Hepatocyte (in vitro differentiated cells): ENCODE measurements at regions not wholly inside any gene's neighbourhood (a gene's known extent, or its start where the extent isn't known, plus 50 kb on each side); places are given as distances from the start of the nearest gene placed in this dataset.

ENCODE experiments used
- DNase-seq: peaks from one replicate; pipeline ENCODE4 v3.0.0-alpha.2; 2016; ENCODE audit warnings: low spot score
- H2AFZ ChIP-seq: fragments of 200-600 bp; sonication (generic); 2 replicates; pipeline ENCODE4 v1.6.0; 2016; ENCODE audit warnings: antibody characterized with exemption, mild to moderate bottlenecking
- H3K27ac ChIP-seq: fragments of 200-600 bp; sonication (generic); 2 replicates; pipeline ENCODE4 v1.5.1; 2016; ENCODE audit warnings: mild to moderate bottlenecking
- H3K27me3 ChIP-seq: fragments of 200-600 bp; sonication (generic); 2 replicates; pipeline ENCODE4 v1.6.1; 2016
- H3K36me3 ChIP-seq: fragments of 200-600 bp; sonication (generic); replicated peaks from 2 replicates; pipeline ENCODE4 v1.5.1; 2016; ENCODE audit warnings: low read depth; ENCODE audit not compliant: insufficient read depth
- H3K4me1 ChIP-seq: fragments of 200-600 bp; sonication (generic); 2 replicates; pipeline ENCODE4 v1.5.1; 2016; ENCODE audit warnings: mild to moderate bottlenecking, moderate library complexity; ENCODE audit not compliant: insufficient read depth
- H3K4me2 ChIP-seq: fragments of 200-600 bp; sonication (generic); 2 replicates; pipeline ENCODE4 v1.6.0; 2016
- H3K4me3 ChIP-seq: fragments of 200-600 bp; sonication (generic); 2 replicates; pipeline ENCODE4 v1.5.1; 2016; ENCODE audit warnings: mild to moderate bottlenecking
- H3K79me2 ChIP-seq: fragments of 200-600 bp; sonication (generic); 2 replicates; pipeline ENCODE4 v1.6.0; 2017; ENCODE audit warnings: mild to moderate bottlenecking
- H3K9me2 ChIP-seq: fragments of 200-600 bp; sonication (generic); replicated peaks from 2 replicates; pipeline ENCODE4 v1.6.0; 2017; ENCODE audit warnings: mild to moderate bottlenecking; ENCODE audit not compliant: insufficient read depth
- H3K9me3 ChIP-seq: fragments of 200-600 bp; sonication (generic); 2 replicates; pipeline ENCODE4 v1.5.1; 2016; ENCODE audit warnings: low read depth, mild to moderate bottlenecking
- H4K20me1 ChIP-seq: fragments of 200-600 bp; sonication (generic); 2 replicates; pipeline ENCODE4 v1.6.0; 2016; ENCODE audit warnings: mild to moderate bottlenecking; ENCODE audit not compliant: insufficient read depth, poor library complexity, severe bottlenecking
- EZH2 ChIP-seq: fragments of 200-600 bp; sonication (generic); IDR thresholded peaks from 2 replicates; pipeline ENCODE4 v1.6.1; 2016; ENCODE audit warnings: antibody characterized with exemption, mild to moderate bottlenecking, borderline replicate concordance
- EZH2phosphoT487 ChIP-seq: fragments of 200-600 bp; sonication (generic); IDR thresholded peaks from one replicate; pipeline ENCODE4 v1.6.1; 2018; ENCODE audit warnings: antibody characterized with exemption, mild to moderate bottlenecking, low read depth, moderate library complexity; ENCODE audit not compliant: unreplicated experiment, severe bottlenecking
- WGBS: methylation state at CpG from one replicate; pipeline ENCODE4 v1.1.6; 2016; ENCODE audit warnings: low lambda C conversion rate; ENCODE audit errors: missing lambda C conversion rate; 5-methylcytosine and 5-hydroxymethylcytosine counted together
- TF ChIP-seq, protein P1 (sequence below): fragments of 200-600 bp; sonication (generic); IDR thresholded peaks from 2 replicates; pipeline ENCODE4 v1.5.1; 2016; ENCODE audit warnings: antibody characterized with exemption, mild to moderate bottlenecking; ENCODE audit not compliant: poor library complexity

DNA sequence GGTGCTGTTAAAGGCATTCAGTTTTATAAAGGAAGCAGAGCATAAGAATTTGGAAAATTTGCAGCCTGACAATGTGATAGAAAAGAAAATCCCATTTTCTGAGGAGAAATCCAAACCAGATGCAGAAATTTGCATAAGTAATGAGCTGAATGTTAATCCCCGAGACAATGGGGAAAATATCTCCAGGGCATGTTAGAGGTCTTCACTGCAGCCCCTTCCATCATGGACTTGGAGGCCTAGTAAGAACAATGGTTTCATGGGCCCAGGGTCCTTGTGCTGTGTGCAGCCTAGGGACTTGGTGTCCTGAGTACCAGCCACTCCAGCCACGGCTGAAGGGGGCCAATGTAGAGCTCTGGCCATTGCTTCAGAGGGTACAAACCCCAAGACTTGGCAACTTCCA lies 542.7 kb upstream of the NR3C2 start:
- 88% methylated on average over 2 of the region's 2 CpGs for WGBS
- Histone ChIP-seq H2AFZ (no peak overlapping the region), H3K4me3 (no peak overlapping the region), H4K20me1 (no peaks in the 10 kb centered on the region), H3K9me2 (no peaks in the 10 kb centered on the region), H3K36me3 (no peaks in the 10 kb centered on the region), H3K27ac (no peak overlapping the region), H3K27me3 (no peaks in the 10 kb centered on the region), H3K9me3 (no peaks in the 10 kb centered on the region), H3K79me2 (no peaks in the 10 kb centered on the region), H3K4me1 (no peaks in the 10 kb centered on the region), H3K4me2 (no peak overlapping the region)
- DNase-seq, result no peak
- TF ChIP-seq EZH2, result no peak
- TF ChIP-seq, protein P1, sequence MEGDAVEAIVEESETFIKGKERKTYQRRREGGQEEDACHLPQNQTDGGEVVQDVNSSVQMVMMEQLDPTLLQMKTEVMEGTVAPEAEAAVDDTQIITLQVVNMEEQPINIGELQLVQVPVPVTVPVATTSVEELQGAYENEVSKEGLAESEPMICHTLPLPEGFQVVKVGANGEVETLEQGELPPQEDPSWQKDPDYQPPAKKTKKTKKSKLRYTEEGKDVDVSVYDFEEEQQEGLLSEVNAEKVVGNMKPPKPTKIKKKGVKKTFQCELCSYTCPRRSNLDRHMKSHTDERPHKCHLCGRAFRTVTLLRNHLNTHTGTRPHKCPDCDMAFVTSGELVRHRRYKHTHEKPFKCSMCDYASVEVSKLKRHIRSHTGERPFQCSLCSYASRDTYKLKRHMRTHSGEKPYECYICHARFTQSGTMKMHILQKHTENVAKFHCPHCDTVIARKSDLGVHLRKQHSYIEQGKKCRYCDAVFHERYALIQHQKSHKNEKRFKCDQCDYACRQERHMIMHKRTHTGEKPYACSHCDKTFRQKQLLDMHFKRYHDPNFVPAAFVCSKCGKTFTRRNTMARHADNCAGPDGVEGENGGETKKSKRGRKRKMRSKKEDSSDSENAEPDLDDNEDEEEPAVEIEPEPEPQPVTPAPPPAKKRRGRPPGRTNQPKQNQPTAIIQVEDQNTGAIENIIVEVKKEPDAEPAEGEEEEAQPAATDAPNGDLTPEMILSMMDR, result no peak
- no peak for TF ChIP-seq EZH2phosphoT487

DNA sequence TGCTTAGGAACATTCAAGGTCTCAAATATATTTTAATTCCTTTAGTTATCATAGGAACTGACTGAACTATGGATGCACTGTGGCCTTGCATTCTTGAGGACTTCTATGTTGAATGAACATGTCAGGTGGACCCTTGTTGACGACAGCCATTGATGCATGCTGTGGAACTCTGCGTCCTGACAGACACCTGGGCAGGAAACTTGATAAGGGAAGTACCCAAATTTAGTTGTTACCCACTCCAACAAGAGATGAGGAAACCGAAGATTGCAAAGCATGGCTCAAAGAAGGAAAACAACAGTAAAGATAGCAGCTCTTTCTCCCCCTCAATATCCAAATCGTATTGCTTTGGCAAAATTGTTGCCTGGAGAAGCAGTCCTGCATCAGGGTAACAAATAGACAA lies 540.0 kb upstream of the NR3C2 start:
- no peak overlapping the region for H3K27ac ChIP-seq
- 82% methylated on average over 4 of the region's 4 CpGs for WGBS
- H2AFZ ChIP-seq, result no peak overlapping the region

DNA sequence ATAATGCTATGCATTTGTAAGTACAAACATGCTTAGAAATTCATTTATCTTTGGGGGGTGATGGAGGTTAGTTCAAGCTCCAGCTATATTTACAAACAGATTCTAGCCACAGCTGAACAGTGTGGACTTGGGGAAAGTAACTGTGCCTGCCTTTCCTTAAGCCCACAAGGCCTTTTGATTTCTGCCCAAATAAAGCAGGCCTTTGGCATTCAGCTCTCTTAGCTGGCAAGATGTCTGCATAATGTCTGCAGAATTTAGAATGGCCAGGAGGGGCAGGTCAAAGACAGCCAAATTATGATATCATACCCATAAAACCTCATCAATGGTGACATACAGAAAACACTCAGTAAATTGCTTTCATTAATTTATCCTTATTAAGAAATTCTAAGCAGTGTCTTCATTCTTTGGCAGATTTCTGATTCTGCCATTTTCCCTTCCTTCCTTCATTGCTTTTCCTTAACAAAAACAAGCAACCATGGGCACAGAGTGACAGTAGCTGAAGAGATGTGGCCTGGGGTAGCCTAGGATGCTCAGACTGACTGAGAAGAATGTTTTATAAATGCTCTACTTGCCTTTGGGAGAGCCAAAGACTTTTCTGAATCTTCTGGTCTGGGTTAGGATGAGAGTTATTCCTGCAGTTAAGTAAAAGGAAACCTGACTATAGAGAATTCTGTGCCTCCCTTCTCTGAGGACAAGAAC lies 538.7 kb upstream of the NR3C2 start:
- Histone ChIP-seq H3K4me3 (no peak overlapping the region), H3K4me2 (no peak overlapping the region), H3K27ac (no peak overlapping the region), H3K9me3 (no peaks in the 10 kb centered on the region), H2AFZ (no peak overlapping the region), H4K20me1 (no peaks in the 10 kb centered on the region), H3K9me2 (no peaks in the 10 kb centered on the region), H3K36me3 (no peaks in the 10 kb centered on the region), H3K27me3 (no peaks in the 10 kb centered on the region), H3K79me2 (no peaks in the 10 kb centered on the region), H3K4me1 (no peaks in the 10 kb centered on the region)
- DNase-seq, result no peak
- TF ChIP-seq, protein P1, result no peak
- TF ChIP-seq EZH2 (no peak), EZH2phosphoT487 (no peak)

More for the DNA sequence above, 540.0 kb upstream of the NR3C2 start:
- no peaks in the 10 kb centered on the region for H4K20me1 ChIP-seq
- H3K4me3 ChIP-seq, result no peak overlapping the region
- H3K9me2 ChIP-seq, result no peaks in the 10 kb centered on the region
- no peaks in the 10 kb centered on the region for H3K36me3 ChIP-seq
- H3K27me3 ChIP-seq, result no peaks in the 10 kb centered on the region
- no peaks in the 10 kb centered on the region for H3K79me2 ChIP-seq
- DNase-seq, result no peak
- no peaks in the 10 kb centered on the region for H3K9me3 ChIP-seq
- no peak for TF ChIP-seq EZH2phosphoT487
- no peak overlapping the region for H3K4me2 ChIP-seq
- no peaks in the 10 kb centered on the region for H3K4me1 ChIP-seq

DNA sequence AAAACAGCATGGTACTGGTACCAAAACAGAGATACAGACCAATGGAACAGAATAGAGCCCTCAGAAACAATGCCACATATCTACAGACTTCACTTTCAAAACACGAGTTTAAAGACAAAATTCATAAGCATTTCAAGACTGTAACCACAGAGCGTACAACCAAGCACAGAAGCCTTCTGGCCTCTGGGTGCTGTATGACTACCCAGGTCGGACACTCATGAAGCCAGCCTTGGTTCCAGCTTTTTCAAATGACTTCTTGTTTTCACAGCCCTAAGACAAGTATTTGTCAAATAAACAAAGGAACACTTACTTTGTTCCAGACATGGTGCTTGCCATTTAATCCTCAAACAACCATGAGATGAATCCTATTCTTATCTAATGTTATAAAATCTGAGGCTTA lies 536.1 kb upstream of the NR3C2 start:
- H2AFZ ChIP-seq, result no peak overlapping the region
- H3K27me3 ChIP-seq, result no peaks in the 10 kb centered on the region
- H3K27ac ChIP-seq, result no peak overlapping the region
- peak; percentile 71 for TF ChIP-seq EZH2phosphoT487
- TF ChIP-seq, protein P1, result no peak
- DNase-seq, result no peak
- no peaks in the 10 kb centered on the region for H3K79me2 ChIP-seq
- no peaks in the 10 kb centered on the region for H3K9me2 ChIP-seq
- no peaks in the 10 kb centered on the region for H3K36me3 ChIP-seq
- H3K4me1 ChIP-seq, result no peaks in the 10 kb centered on the region
- H3K9me3 ChIP-seq, result no peaks in the 10 kb centered on the region
- H3K4me3 ChIP-seq, result no peak overlapping the region
- WGBS, result 81% methylated on average over 3 of the region's 3 CpGs
- H3K4me2 ChIP-seq, result no peak overlapping the region
- H4K20me1 ChIP-seq, result no peaks in the 10 kb centered on the region
